Right lobe of liver (tissue), 6 donors: ENCODE measurements at regions not wholly inside any gene's neighbourhood (a gene's known extent, or its start where the extent isn't known, plus 50 kb on each side); places are given as distances from the start of the nearest gene placed in this dataset.

Experiments
- ATAC-seq, 4 donors: fragments of 200-7000 bp; cut with Tn5 transposase; one replicate each; pipeline ENCODE4 v1.9.1; 2020; ENCODE audit warnings: mild to moderate bottlenecking in 4 of 4, moderate library complexity in 4 of 4
- DNase-seq, 3 donors: peaks; one replicate each; pipeline ENCODE4 v3.0.0-alpha.2; 2020
- H3K27ac ChIP-seq, 3 donors: fragments of 200-600 bp; one replicate each; pipeline ENCODE4 v1.8.0; 2022
- H3K27me3 ChIP-seq, 2 donors: fragments of 200-600 bp; one replicate each; pipeline ENCODE4 v1.8.0; 2022
- H3K36me3 ChIP-seq, 4 donors: fragments of 200-600 bp; sonication (generic) in 1 of 4; one replicate each; pipeline versions ENCODE4 v1.5.1 to v1.8.0; 2017 to 2022; ENCODE audit warnings: control low read depth in 1 of 4
- H3K4me1 ChIP-seq, 4 donors: fragments of 200-600 bp; sonication (generic) in 1 of 4; one replicate each; pipeline versions ENCODE4 v1.5.1 to v1.8.0; 2017 to 2022; ENCODE audit warnings: control low read depth in 1 of 4
- H3K4me3 ChIP-seq, 3 donors: fragments of 200-600 bp; one replicate each; pipeline ENCODE4 v1.8.0; 2022
- H3K9me3 ChIP-seq, 4 donors: fragments of 200-600 bp; sonication (generic) in 1 of 4; one replicate each; pipeline versions ENCODE4 v1.5.1 to v1.8.0; 2017 to 2022; ENCODE audit warnings: control low read depth in 1 of 4
- CTCF ChIP-seq, 4 donors: fragments of 200-600 bp in 3 of 4; fragments of 450-650 bp in 1 of 4; IDR thresholded peaks; one replicate each; pipeline versions ENCODE4 v1.5.1 to v1.8.0; 2016 to 2022; ENCODE audit warnings: antibody characterized with exemption in 4 of 4, mild to moderate bottlenecking in 2 of 4
- POLR2A ChIP-seq: fragments of 450-650 bp; IDR thresholded peaks from one replicate; pipeline ENCODE4 v1.6.1; 2017; ENCODE audit warnings: antibody characterized with exemption, mild to moderate bottlenecking
- WGBS: methylation state at CpG from one replicate; pipeline ENCODE4 v1.1.6; 2018; ENCODE audit warnings: low coverage, low lambda C conversion rate; ENCODE audit not compliant: insufficient coverage; ENCODE audit errors: missing lambda C conversion rate; 5-methylcytosine and 5-hydroxymethylcytosine counted together
- intact Hi-C, 2 donors: fragments of 100-400 bp; cut with DNase I; formaldehyde crosslinking; loops; one replicate each; pipeline versions ENCODE4 v1.11.2 to v1.14.1; 2022
- donor health status: DM: no; HTN: yes; CAD: no.
- donor health status: DM: no; HTN: no; CAD: no.
- donor health status: DM: no; HTN: no; CAD: no.
- donor health status: DM: no; HTN: yes; CAD: no.
- donor health status: DM: no; HTN: yes; CAD: no.

- intact Hi-C loops, result no loop called here
- H3K4me3 ChIP-seq, result no peak overlapping the region
- DNase-seq (no peak), ATAC-seq (peak in 2 of 4 donors; percentile 19)
- H3K4me1 ChIP-seq, result no peaks in the 10 kb centered on the region
- 36% methylated on average over 2 of the region's 2 CpGs for WGBS
- no peaks in the 10 kb centered on the region for H3K36me3 ChIP-seq
- no peak for TF ChIP-seq POLR2A
- TF ChIP-seq CTCF (IDR thresholded peaks at IDR 0.05), result no peak
- H3K27ac ChIP-seq, result no peak overlapping the region
- no peaks in the 10 kb centered on the region for H3K9me3 ChIP-seq
- no peaks in the 10 kb centered on the region for H3K27me3 ChIP-seq
Observed at GRCh38 chr12:76611533-76611932, 52.0 kb upstream of the OSBPL8 start.

- intact Hi-C loops, result no loop called here
- Histone ChIP-seq H3K36me3 (no peaks in the 10 kb centered on the region), H3K9me3 (no peaks in the 10 kb centered on the region), H3K27ac (no peak overlapping the region), H3K27me3 (no peaks in the 10 kb centered on the region), H3K4me3 (no peak overlapping the region), H3K4me1 (peaks cover 0 to 4% (median 0%) of the 10 kb centered on the region in 4 donors)
- WGBS, result 83% methylated on average over 2 of the region's 2 CpGs
- TF ChIP-seq CTCF (IDR thresholded peaks at IDR 0.05) (no peak), POLR2A (no peak)
- ATAC-seq, result no peak
- no peak for DNase-seq
Observed at GRCh38 chr12:76614364-76614763, 54.8 kb upstream of the OSBPL8 start.

- H3K27ac ChIP-seq, result no peak overlapping the region
Observed at GRCh38 chr12:76618031-76618430, 58.5 kb upstream of the OSBPL8 start.

GRCh38 chr12:76621582-76622024, 62.0 kb upstream of the OSBPL8 start:
- WGBS, result 4% methylated on average over 1 of the region's 1 CpG
- peaks cover 0 to 9% (median 2%) of the 10 kb centered on the region in 4 donors for H3K4me1 ChIP-seq
- H3K27ac ChIP-seq, result peak overlapping the region in 1 of 3 donors; percentile 56
- H3K4me3 ChIP-seq, result no peak overlapping the region
- no peaks in the 10 kb centered on the region for H3K27me3 ChIP-seq
- no peaks in the 10 kb centered on the region for H3K36me3 ChIP-seq
- no peaks in the 10 kb centered on the region for H3K9me3 ChIP-seq
- DNase-seq (peak; percentile 49 to 73 (median 59)), ATAC-seq (peak; percentile 99)
- TF ChIP-seq CTCF (IDR thresholded peaks at IDR 0.05) (peak; percentile 90 to 99 (median 95)), POLR2A (no peak)
- intact Hi-C loops, result loop anchor here in 1 of 2 donors (10.0 kb wide), 1 partner anchor 163 kb away; no protein-coding TSS in a partner anchor

More at GRCh38 chr12:76618031-76618430, 58.5 kb upstream of the OSBPL8 start:
- H3K4me1 ChIP-seq, result peaks cover 0 to 9% (median 2%) of the 10 kb centered on the region in 4 donors
- 88% methylated on average over 6 of the region's 6 CpGs for WGBS
- H3K36me3 ChIP-seq, result no peaks in the 10 kb centered on the region
- TF ChIP-seq CTCF (IDR thresholded peaks at IDR 0.05) (no peak), POLR2A (no peak)
- intact Hi-C loops, result no loop called here
- no peaks in the 10 kb centered on the region for H3K27me3 ChIP-seq
- H3K4me3 ChIP-seq, result no peak overlapping the region
- ATAC-seq, result no peak
- no peak for DNase-seq
- H3K9me3 ChIP-seq, result no peaks in the 10 kb centered on the region
